HG03095 (cell line): ENCODE measurements at regions not wholly inside any gene's neighbourhood (a gene's known extent, or its start where the extent isn't known, plus 50 kb on each side); places are given as distances from the start of the nearest gene placed in this dataset.
"Not testable (repeated sequence)": the region's sequence is repeated elsewhere in the genome, so short reads cannot be mapped to it uniquely, and the experiment has no call there.

Source experiments
- ATAC-seq: cut with Tn5 transposase; IDR thresholded peaks from one replicate; pipeline ENCODE4 v1.9.1; 2021; ENCODE audit warnings: moderate library complexity; ENCODE audit not compliant: unreplicated experiment

- ATAC-seq, result no peak
Measured at GRCh38 chr12:58412461-58413060, 471.2 kb downstream of the ATP23 start.

DNA sequence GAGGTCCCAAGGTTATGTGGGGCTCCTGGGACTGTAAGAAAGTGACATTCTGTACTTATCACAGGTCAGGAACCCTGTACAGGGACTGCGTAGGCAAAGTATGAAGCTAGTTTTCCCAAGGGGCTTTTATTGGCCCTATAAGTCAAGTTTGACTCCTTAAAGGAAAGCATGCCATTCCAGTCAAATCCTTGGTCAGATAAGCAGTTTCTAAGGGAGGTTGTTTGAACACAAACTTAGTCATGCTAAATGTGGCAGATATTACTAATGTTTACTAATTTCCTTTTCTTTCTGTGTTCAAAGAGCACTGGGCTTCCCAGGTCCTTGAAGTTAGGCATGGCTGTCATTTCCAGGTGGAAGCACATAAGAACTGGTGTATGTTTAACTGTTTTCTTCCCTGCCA is 472.4 kb downstream of the ATP23 start:
- ATAC-seq, result no peak

DNA sequence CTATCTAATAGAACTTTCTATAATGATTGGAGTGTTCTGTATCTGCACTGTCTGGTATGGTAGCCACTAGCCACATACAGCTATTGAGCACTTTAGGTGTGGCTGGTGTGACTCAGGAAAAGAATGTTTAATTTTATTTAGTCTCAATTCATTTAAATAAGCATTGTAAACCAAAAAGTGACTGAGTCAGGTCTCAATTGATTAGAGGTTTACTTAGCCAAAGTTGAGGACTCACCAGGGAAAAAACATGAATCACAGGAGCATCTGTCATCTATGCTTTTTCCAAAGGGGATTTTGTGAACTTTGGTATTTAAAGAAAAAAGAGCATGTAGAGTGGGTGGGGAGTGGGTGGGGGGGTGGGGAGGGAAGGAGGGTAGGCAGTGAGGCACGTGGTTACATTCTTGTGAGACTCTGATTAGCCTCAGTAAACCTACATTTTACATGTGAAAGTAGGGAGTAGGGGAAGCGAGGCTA is 473.1 kb downstream of the ATP23 start:
- ATAC-seq, result no peak

DNA sequence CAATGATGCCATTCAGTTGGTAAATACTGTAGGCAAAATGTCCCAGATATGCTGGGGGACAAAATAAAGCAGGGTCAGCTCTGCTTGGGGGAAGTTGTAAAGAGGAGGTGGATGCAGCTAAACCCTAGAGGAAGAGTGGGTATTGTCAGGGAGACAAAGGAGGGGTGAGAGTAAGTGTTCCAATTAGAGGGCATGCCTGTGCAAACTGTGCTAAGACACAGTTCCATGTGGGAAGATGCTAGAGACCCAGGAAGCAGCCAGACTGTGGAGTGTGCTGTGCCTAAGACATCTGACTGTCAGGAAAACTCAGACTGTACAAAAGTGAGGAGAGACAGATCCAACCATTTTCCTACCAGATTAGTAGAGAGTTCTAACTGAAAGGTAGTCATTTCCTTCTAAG is 474.3 kb downstream of the ATP23 start:
- no peak for ATAC-seq

DNA sequence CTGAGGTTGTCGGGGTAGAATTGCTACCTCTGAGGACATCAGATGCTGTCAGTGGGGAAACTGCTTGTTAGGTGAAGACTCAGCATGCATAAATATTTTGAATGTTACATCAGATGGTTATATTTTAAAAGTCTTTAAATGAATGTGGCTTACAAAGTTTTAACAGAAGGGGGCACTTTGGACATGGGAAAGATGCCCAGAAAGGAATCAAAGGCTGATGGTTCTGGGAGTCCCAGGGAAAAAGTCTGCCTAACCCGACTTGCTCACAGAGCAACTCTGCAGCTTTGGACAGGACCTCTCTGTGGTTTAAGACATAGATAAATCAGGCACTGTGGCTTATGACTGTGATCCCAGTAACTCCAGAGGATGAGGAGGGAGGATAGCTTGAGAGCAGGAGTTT is 474.9 kb downstream of the ATP23 start:
- ATAC-seq, result no peak

- ATAC-seq, result no peak
Measured at GRCh38 chr12:58419196-58419760, 477.9 kb downstream of the ATP23 start.

GRCh38 chr12:58419905-58420304 is 478.5 kb downstream of the ATP23 start:
- ATAC-seq, result no peak

- ATAC-seq, result no peak
Measured at GRCh38 chr12:58420503-58420902, 479.1 kb downstream of the ATP23 start.

DNA sequence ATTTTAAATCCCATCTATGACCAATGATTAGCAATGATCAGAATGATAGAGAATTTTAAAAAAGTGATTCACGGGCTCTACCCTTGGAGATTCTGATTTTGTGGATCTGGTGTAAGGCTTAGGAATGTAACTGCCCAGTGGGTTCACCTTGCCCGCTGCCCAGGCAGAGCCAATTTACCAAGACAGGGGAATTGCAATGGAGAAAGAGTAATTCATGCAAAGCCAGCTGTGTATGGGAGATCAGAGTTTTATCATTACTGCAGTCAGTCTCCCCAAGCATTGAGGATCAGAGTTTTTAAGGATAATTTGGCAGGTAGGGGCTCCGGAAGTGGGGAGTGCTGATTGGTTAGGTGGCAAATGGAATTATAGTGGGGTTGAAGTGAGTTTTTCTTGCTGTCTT is 480.6 kb downstream of the ATP23 start:
- ATAC-seq, result no peak

DNA sequence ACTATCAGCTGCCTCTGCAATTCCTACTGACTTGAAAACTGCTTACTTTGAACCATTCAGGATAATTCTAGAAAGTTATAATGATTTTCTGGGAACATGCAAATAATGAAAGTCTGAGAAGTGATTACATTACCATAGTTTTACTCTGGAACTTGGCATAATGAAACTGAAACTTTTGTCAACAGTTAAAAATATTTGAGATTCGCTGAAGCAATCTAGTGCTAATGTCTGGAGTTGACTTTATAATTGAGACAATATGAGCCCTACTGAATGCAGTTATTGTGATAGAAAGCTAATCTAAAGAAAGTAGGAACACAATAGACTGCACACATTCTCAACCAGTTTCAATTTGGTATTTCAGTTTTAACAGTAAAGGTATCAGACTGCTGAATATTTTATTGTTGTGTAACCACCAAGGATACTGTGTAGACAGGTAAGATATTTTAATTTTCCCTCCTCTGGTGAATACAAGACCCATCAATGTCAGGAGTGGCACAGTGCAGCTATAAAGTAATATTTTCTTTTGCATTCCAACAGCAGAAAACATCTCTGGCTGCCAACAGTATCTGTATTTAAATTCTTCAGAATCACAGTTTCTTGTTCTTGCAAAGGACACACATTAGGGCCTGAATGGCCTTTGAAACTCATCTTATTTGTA is 483.5 kb downstream of the ATP23 start:
- peak; percentile 16 for ATAC-seq

DNA sequence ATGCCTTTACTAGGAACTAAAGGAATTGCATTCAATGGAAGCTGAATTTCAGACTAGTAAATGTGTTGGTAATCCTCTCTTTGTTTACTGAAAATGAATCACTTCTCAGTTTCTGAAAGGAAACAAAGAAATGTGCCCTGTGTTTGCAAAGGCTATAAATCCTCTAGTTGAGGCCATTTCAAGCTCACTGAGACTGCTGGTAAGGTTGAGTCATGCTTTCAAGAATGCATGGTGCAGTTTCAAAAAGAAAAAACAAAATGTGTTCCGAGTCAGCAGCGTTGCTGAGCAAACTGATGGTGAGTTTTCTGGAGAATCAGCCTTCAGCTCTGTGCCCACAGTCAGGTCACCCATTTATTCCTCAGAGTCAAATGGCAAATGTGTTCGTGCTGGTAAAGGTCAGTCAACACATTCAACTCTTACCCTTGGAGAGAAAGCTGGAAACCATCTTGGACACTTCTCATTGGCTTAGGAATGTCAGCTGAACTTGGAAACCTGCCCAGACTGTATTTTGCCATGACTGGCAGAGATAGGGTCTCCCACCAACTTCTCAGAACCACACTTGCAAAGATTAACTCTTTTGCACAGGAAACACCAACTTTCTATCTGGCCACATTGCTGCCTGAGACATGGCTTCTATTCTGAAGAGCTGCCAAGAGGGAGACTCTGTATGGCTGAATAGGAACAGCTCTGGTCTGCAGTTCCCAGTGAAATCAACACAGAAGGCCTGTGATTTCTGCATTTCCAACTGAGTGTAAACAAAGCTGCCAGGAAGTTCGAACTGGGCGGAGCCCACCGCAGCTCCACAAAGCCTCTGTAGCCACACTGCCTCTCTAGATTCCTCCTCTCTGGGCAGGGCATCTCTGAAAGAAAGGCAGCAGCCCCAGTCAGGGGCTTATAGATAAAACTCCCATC is 484.4 kb downstream of the ATP23 start:
- peak; percentile 96 for ATAC-seq

- ATAC-seq, result not testable (repeated sequence)
Measured at GRCh38 chr12:58426437-58426836, 485.1 kb downstream of the ATP23 start.

DNA sequence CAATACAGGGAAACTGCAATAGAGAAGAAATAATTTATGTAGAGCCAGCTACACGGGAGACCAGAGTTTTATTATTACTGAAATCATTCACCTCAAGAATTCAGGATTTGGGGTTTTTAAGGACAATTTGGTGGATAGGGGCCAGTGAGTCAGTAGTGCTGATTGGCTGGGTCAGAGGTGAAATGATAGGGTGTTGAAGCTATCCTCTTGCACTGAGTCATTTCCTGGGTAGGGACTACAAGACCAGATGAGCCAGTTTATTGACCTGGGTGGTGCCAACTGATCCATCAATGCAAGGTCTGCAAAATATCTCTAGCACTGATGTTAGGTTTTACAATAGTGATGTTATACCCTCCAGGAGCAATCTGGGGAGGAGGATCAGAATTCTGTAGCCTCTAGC is 486.3 kb downstream of the LRIG3 start:
- ATAC-seq, result no peak

DNA sequence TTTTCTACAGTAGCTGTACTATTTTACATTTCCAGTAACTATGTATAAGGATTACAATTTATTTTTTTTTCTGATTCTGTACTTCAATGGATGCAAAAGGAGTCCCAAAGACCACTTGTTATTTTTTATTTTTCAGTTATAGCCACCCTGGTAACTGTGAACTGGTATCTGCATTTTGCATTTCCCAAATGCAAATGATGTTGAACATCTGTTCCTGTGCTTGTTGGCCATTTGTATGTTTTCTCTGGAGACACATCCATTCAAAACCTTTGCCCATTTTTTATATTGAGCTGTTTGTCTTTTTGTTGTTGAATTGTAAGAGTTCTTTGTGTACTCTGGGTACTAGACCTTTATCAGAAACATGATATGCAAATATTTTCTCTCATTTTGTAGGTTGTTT is 485.6 kb downstream of the LRIG3 start:
- ATAC-seq, result no peak

- ATAC-seq, result no peak
Measured at GRCh38 chr12:58435647-58436046, 484.7 kb downstream of the LRIG3 start.

- ATAC-seq, result no peak
Measured at GRCh38 chr12:58441483-58441882, 478.8 kb downstream of the LRIG3 start.

- ATAC-seq, result peak; percentile 83
Measured at GRCh38 chr12:58443273-58443980, 476.9 kb downstream of the LRIG3 start.

GRCh38 chr12:58443981-58444371 is 476.3 kb downstream of the LRIG3 start:
- ATAC-seq, result no peak

- no peak for ATAC-seq
Measured at GRCh38 chr12:58450868-58451482, 469.3 kb downstream of the LRIG3 start.

- ATAC-seq, result no peak
Measured at GRCh38 chr12:58452546-58452945, 467.8 kb downstream of the LRIG3 start.
